ENCODE measurements at regions not wholly inside any gene's neighbourhood (a gene's known extent, or its start where the extent isn't known, plus 50 kb on each side); places are given as distances from the start of the nearest gene placed in this dataset.

DNA sequence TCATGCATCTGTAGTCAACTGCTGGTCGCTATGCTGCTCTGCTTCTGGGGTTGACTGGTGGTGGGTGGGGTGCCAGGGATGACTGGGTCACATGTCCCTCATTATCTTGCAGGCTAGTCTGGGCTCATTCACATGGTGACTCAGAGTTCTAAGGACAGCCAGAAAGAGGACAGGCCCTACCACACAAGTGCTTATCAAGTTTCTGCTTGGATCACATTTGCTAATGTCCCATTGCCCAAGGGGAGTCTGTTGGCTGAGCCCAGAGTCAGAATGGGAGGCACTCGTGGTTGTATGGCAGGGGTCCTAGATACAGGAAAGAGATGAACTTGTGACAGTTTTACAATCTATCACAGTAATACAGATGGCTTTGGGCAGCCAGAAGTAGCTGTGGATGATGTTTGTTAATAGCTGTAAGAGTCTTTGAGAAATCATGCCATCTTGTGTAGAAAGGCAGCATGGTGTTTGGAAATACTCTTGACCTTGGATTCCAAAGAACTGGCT is 221.3 kb downstream of the GPAT3 start:
- ChIA-PET CTCF (no interaction called here), POLR2A (no interaction called here)
- no peak for TF ChIP-seq ELF4 (IDR thresholded peaks at IDR 0.05)
- no peak for TF ChIP-seq TARDBP (IDR thresholded peaks at IDR 0.05)
- TF ChIP-seq FOXM1 (IDR thresholded peaks at IDR 0.05; ENCODE audit: borderline replicate concordance), result no peak
- TF ChIP-seq SUZ12 (IDR thresholded peaks at IDR 0.05), result no peak
- TF ChIP-seq CTBP1 (IDR thresholded peaks at IDR 0.05; ENCODE audit: borderline replicate concordance), result no peak
- TF ChIP-seq NFRKB (IDR thresholded peaks at IDR 0.05), result no peak
- TF ChIP-seq SP1 (IDR thresholded peaks at IDR 0.05), result no peak
- TF ChIP-seq ZNF384 (IDR thresholded peaks at IDR 0.05), result no peak
- TF ChIP-seq L3MBTL2 (conservative IDR thresholded peaks at IDR 0.05), result no peak
- TF ChIP-seq ARNT (IDR thresholded peaks at IDR 0.05), result no peak
- no peak for TF ChIP-seq LEF1 (IDR thresholded peaks at IDR 0.05; ENCODE audit: borderline replicate concordance)
- TF ChIP-seq HDGF (IDR thresholded peaks at IDR 0.05; ENCODE audit: borderline replicate concordance), result no peak
- TF ChIP-seq FOXA1 (IDR thresholded peaks at IDR 0.05), result no peak
- no peak for TF ChIP-seq PKNOX1 (IDR thresholded peaks at IDR 0.05)
- TF ChIP-seq BHLHE40 (IDR thresholded peaks at IDR 0.05; ENCODE audit: borderline replicate concordance), result no peak
- no peak for DNase-seq (ENCODE audit: extremely low spot score)

GRCh38 chr4:83753260-83753659 is 217.4 kb downstream of the GPAT3 start:
- no peak for TF ChIP-seq SP1 (IDR thresholded peaks at IDR 0.05)
- TF ChIP-seq ZNF384 (IDR thresholded peaks at IDR 0.05), result no peak
- TF ChIP-seq LEF1 (IDR thresholded peaks at IDR 0.05; ENCODE audit: borderline replicate concordance), result no peak
- no peak for TF ChIP-seq FOXA1 (IDR thresholded peaks at IDR 0.05)
- TF ChIP-seq FOXK2 (IDR thresholded peaks at IDR 0.05), result no peak
- POLR2A ChIA-PET, result no interaction called here
- CTCF ChIA-PET, result no interaction called here
- no peak for DNase-seq (ENCODE audit: extremely low spot score)

GRCh38 chr4:83751336-83751949 is 215.5 kb downstream of the GPAT3 start:
- ChIA-PET CTCF (no interaction called here), POLR2A (no interaction called here)
- DNase-seq (ENCODE audit: extremely low spot score), result no peak
- TF ChIP-seq FOXA1 (IDR thresholded peaks at IDR 0.05) (no peak), NFRKB (IDR thresholded peaks at IDR 0.05) (no peak), LEF1 (IDR thresholded peaks at IDR 0.05; ENCODE audit: borderline replicate concordance) (no peak), ELF4 (IDR thresholded peaks at IDR 0.05) (no peak), CTBP1 (IDR thresholded peaks at IDR 0.05; ENCODE audit: borderline replicate concordance) (no peak), PKNOX1 (IDR thresholded peaks at IDR 0.05) (no peak), HDGF (IDR thresholded peaks at IDR 0.05; ENCODE audit: borderline replicate concordance) (no peak), FOXK2 (IDR thresholded peaks at IDR 0.05) (no peak), ZNF384 (IDR thresholded peaks at IDR 0.05) (no peak), FOXM1 (IDR thresholded peaks at IDR 0.05; ENCODE audit: borderline replicate concordance) (no peak), TARDBP (IDR thresholded peaks at IDR 0.05) (no peak), BHLHE40 (IDR thresholded peaks at IDR 0.05; ENCODE audit: borderline replicate concordance) (no peak), ARNT (IDR thresholded peaks at IDR 0.05) (no peak), L3MBTL2 (conservative IDR thresholded peaks at IDR 0.05) (no peak), SP1 (IDR thresholded peaks at IDR 0.05) (no peak), SUZ12 (IDR thresholded peaks at IDR 0.05) (no peak)

GRCh38 chr4:83748711-83749110 is 212.8 kb downstream of the GPAT3 start:
- DNase-seq (ENCODE audit: extremely low spot score), result no peak
- POLR2A ChIA-PET, result no interaction called here
- TF ChIP-seq FOXA1 (IDR thresholded peaks at IDR 0.05) (no peak), L3MBTL2 (conservative IDR thresholded peaks at IDR 0.05) (no peak), CTBP1 (IDR thresholded peaks at IDR 0.05; ENCODE audit: borderline replicate concordance) (no peak), ZNF384 (IDR thresholded peaks at IDR 0.05) (no peak), BHLHE40 (IDR thresholded peaks at IDR 0.05; ENCODE audit: borderline replicate concordance) (no peak), TARDBP (IDR thresholded peaks at IDR 0.05) (no peak), SUZ12 (IDR thresholded peaks at IDR 0.05) (no peak), SP1 (IDR thresholded peaks at IDR 0.05) (no peak), NFRKB (IDR thresholded peaks at IDR 0.05) (no peak), LEF1 (IDR thresholded peaks at IDR 0.05; ENCODE audit: borderline replicate concordance) (no peak), HDGF (IDR thresholded peaks at IDR 0.05; ENCODE audit: borderline replicate concordance) (no peak)
- CTCF ChIA-PET, result interaction anchor here (0.6 kb wide), 1 partner anchor 23 kb away, joined by 3 read pairs; no protein-coding TSS in a partner anchor

GRCh38 chr4:83738895-83739294 is 203.0 kb downstream of the GPAT3 start:
- CTCF ChIA-PET, result no interaction called here
- TF ChIP-seq FOXM1 (IDR thresholded peaks at IDR 0.05; ENCODE audit: borderline replicate concordance) (no peak), SUZ12 (IDR thresholded peaks at IDR 0.05) (no peak), FOXK2 (IDR thresholded peaks at IDR 0.05) (no peak), SP1 (IDR thresholded peaks at IDR 0.05) (no peak), ELF4 (IDR thresholded peaks at IDR 0.05) (no peak), TARDBP (IDR thresholded peaks at IDR 0.05) (no peak), FOXA1 (IDR thresholded peaks at IDR 0.05) (no peak)
- no peak for DNase-seq (ENCODE audit: extremely low spot score)
- POLR2A ChIA-PET, result no interaction called here

DNA sequence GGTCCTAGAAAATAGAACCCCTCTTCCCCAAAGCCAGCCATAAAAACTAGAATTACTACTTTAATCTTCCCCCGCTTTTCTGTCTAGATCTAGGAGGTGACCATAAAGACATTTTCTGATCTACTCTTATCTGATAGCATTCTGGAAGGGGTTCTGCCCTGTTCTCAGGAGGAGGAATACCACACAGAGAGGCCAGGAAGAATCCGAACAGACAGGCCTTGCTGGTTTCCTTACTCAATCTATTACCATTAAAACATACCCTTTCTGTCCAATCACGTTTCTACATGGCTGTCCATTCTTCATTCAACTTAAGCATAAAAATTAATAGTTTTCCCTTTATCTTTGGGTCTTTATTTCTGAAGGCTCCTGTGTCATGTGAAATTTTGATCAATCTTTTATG is 198.7 kb downstream of the GPAT3 start:
- POLR2A ChIA-PET, result no interaction called here

GRCh38 chr4:83732114-83732635 is 196.3 kb downstream of the GPAT3 start:
- DNase-seq (ENCODE audit: extremely low spot score), result no peak
- TF ChIP-seq FOXK2 (IDR thresholded peaks at IDR 0.05), result no peak
- TF ChIP-seq FOXA1 (IDR thresholded peaks at IDR 0.05), result no peak
- TF ChIP-seq NFRKB (IDR thresholded peaks at IDR 0.05), result no peak
- TF ChIP-seq SP1 (IDR thresholded peaks at IDR 0.05), result no peak
- TF ChIP-seq PKNOX1 (IDR thresholded peaks at IDR 0.05), result no peak
- TF ChIP-seq L3MBTL2 (conservative IDR thresholded peaks at IDR 0.05), result no peak
- TF ChIP-seq SUZ12 (IDR thresholded peaks at IDR 0.05), result no peak
- no peak for TF ChIP-seq TARDBP (IDR thresholded peaks at IDR 0.05)
- TF ChIP-seq ZNF384 (IDR thresholded peaks at IDR 0.05), result no peak
- TF ChIP-seq BHLHE40 (IDR thresholded peaks at IDR 0.05; ENCODE audit: borderline replicate concordance), result no peak
- no peak for TF ChIP-seq ARNT (IDR thresholded peaks at IDR 0.05)
- no peak for TF ChIP-seq ELF4 (IDR thresholded peaks at IDR 0.05)
- POLR2A ChIA-PET, result no interaction called here
- CTCF ChIA-PET, result no interaction called here

More for the DNA sequence above, 198.7 kb downstream of the GPAT3 start:
- CTCF ChIA-PET, result no interaction called here
- no peak for DNase-seq (ENCODE audit: extremely low spot score)
- TF ChIP-seq FOXM1 (IDR thresholded peaks at IDR 0.05; ENCODE audit: borderline replicate concordance), result no peak
